ENCODE measurements at regions not wholly inside any gene's neighbourhood (a gene's known extent, or its start where the extent isn't known, plus 50 kb on each side); places are given as distances from the start of the nearest gene placed in this dataset.

DNA sequence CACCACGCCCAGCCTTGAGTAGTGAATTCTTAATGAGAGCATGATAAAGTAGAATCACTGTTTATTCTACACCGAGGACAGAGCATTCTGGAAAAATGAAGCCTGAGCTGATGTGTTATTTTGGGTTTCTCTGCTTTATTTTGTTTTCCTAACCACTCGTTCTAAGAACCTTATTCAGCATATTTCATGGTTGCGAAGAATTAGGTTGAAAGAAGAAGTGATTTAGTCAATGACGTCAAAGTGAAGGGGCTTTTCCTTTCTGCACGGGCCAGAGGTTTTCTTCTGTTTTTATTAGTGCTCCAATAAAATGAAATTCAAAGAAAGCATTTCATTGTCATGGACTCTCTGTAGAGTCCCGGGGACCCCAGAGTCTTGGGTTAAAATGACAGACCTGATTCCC lies 178.5 kb downstream of the MAF start:
- Mint-ChIP-seq H3K9me3 (no peaks in the 10 kb centered on the region), H3K36me3 (ENCODE audit: low read depth) (no peaks in the 10 kb centered on the region), H3K4me3 (no peak overlapping the region), H3K27me3 (ENCODE audit: insufficient read depth, low read depth, poor library complexity) (no peaks in the 10 kb centered on the region), H3K27ac (no peak overlapping the region), H3K4me1 (peaks cover 21% of the 10 kb centered on the region)
- Histone ChIP-seq H3K4me3 (no peak overlapping the region), H3K9me2 (ENCODE audit: insufficient read depth) (no peaks in the 10 kb centered on the region; the same call in 1 of the 2 replicates), H3K27ac (ENCODE audit: low read depth) (no peak overlapping the region), H3K27me3 (ENCODE audit: insufficient read depth) (no peaks in the 10 kb centered on the region), H3K79me2 (replicated peaks; ENCODE audit: insufficient read depth) (no peaks in the 10 kb centered on the region), H4K20me1 (replicated peaks; ENCODE audit: insufficient read depth) (no peaks in the 10 kb centered on the region), H3F3A (replicated peaks; ENCODE audit: low read depth) (no peaks in the 10 kb centered on the region), H3K36me3 (ENCODE audit: insufficient read depth) (no peaks in the 10 kb centered on the region), H2AFZ (no peak overlapping the region), H3K4me2 (no peak overlapping the region), H3K4me1 (ENCODE audit: insufficient read depth) (no peaks in the 10 kb centered on the region; the same call in none of the 2 replicates)
- TF ChIP-seq, protein P1, sequence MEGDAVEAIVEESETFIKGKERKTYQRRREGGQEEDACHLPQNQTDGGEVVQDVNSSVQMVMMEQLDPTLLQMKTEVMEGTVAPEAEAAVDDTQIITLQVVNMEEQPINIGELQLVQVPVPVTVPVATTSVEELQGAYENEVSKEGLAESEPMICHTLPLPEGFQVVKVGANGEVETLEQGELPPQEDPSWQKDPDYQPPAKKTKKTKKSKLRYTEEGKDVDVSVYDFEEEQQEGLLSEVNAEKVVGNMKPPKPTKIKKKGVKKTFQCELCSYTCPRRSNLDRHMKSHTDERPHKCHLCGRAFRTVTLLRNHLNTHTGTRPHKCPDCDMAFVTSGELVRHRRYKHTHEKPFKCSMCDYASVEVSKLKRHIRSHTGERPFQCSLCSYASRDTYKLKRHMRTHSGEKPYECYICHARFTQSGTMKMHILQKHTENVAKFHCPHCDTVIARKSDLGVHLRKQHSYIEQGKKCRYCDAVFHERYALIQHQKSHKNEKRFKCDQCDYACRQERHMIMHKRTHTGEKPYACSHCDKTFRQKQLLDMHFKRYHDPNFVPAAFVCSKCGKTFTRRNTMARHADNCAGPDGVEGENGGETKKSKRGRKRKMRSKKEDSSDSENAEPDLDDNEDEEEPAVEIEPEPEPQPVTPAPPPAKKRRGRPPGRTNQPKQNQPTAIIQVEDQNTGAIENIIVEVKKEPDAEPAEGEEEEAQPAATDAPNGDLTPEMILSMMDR (conservative IDR thresholded peaks at IDR 0.05; ENCODE audit: low read depth in 2 of 2), result no peak
- TF ChIP-seq EZH2 (IDR thresholded peaks at IDR 0.05; ENCODE audit: low read depth, unreplicated experiment) (no peak), EZH2phosphoT487 (IDR thresholded peaks at IDR 0.05; ENCODE audit: unreplicated experiment) (no peak), CREB1 (CRISPR knock-in tag; IDR thresholded peaks at IDR 0.05; ENCODE audit: low read depth) (no peak), ZNF331 (CRISPR knock-in tag; IDR thresholded peaks at IDR 0.05; ENCODE audit: low read depth) (no peak), POLR2AphosphoS5 (IDR thresholded peaks at IDR 0.05; ENCODE audit: low read depth) (no peak)
- no peak for ATAC-seq
- no peak for DNase-seq (ENCODE audit: low spot score)

DNA sequence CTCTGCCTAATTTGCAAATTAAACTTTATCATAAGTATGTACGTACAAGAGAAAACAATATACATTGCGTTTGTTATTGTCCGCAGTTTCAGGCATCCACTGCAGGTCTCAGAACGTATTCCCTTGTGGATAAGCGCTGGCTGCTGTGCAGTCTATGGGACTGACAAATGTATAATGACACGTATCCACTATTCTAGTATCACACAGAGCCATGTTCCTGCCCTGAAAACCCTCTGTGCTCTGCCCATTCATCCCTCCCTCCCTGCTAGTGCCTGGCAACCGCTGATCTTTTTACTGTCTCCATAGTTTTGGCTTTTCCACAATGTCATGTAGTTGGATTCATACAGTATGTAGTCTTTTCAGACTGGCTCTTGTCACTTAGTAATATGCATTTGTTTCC lies 179.4 kb downstream of the MAF start:
- no peaks in the 10 kb centered on the region for H4K20me1 ChIP-seq (replicated peaks; ENCODE audit: insufficient read depth)
- Mint-ChIP-seq H3K27me3 (ENCODE audit: insufficient read depth, low read depth, poor library complexity) (no peaks in the 10 kb centered on the region), H3K27ac (no peak overlapping the region), H3K4me1 (peaks cover 26% of the 10 kb centered on the region), H3K36me3 (ENCODE audit: low read depth) (no peaks in the 10 kb centered on the region), H3K9me3 (no peaks in the 10 kb centered on the region), H3K4me3 (no peak overlapping the region)
- TF ChIP-seq CREB1 (CRISPR knock-in tag; IDR thresholded peaks at IDR 0.05; ENCODE audit: low read depth), result no peak
- TF ChIP-seq STAT1 (IDR thresholded peaks at IDR 0.05; ENCODE audit: unreplicated experiment), result no peak
- TF ChIP-seq, protein P2, sequence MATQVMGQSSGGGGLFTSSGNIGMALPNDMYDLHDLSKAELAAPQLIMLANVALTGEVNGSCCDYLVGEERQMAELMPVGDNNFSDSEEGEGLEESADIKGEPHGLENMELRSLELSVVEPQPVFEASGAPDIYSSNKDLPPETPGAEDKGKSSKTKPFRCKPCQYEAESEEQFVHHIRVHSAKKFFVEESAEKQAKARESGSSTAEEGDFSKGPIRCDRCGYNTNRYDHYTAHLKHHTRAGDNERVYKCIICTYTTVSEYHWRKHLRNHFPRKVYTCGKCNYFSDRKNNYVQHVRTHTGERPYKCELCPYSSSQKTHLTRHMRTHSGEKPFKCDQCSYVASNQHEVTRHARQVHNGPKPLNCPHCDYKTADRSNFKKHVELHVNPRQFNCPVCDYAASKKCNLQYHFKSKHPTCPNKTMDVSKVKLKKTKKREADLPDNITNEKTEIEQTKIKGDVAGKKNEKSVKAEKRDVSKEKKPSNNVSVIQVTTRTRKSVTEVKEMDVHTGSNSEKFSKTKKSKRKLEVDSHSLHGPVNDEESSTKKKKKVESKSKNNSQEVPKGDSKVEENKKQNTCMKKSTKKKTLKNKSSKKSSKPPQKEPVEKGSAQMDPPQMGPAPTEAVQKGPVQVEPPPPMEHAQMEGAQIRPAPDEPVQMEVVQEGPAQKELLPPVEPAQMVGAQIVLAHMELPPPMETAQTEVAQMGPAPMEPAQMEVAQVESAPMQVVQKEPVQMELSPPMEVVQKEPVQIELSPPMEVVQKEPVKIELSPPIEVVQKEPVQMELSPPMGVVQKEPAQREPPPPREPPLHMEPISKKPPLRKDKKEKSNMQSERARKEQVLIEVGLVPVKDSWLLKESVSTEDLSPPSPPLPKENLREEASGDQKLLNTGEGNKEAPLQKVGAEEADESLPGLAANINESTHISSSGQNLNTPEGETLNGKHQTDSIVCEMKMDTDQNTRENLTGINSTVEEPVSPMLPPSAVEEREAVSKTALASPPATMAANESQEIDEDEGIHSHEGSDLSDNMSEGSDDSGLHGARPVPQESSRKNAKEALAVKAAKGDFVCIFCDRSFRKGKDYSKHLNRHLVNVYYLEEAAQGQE (IDR thresholded peaks at IDR 0.05; ENCODE audit: unreplicated experiment), result no peak
- no peak for TF ChIP-seq JUNB (IDR thresholded peaks at IDR 0.05; ENCODE audit: unreplicated experiment)
- no peak for TF ChIP-seq POLR2AphosphoS5 (IDR thresholded peaks at IDR 0.05; ENCODE audit: low read depth)
- no peak for TF ChIP-seq ZNF114 (CRISPR knock-in tag; IDR thresholded peaks at IDR 0.05)
- no peak for TF ChIP-seq EZH2phosphoT487 (IDR thresholded peaks at IDR 0.05; ENCODE audit: unreplicated experiment)
- TF ChIP-seq, protein P3, sequence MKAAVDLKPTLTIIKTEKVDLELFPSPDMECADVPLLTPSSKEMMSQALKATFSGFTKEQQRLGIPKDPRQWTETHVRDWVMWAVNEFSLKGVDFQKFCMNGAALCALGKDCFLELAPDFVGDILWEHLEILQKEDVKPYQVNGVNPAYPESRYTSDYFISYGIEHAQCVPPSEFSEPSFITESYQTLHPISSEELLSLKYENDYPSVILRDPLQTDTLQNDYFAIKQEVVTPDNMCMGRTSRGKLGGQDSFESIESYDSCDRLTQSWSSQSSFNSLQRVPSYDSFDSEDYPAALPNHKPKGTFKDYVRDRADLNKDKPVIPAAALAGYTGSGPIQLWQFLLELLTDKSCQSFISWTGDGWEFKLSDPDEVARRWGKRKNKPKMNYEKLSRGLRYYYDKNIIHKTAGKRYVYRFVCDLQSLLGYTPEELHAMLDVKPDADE (IDR thresholded peaks at IDR 0.05), result no peak
- TF ChIP-seq ZNF331 (CRISPR knock-in tag; IDR thresholded peaks at IDR 0.05; ENCODE audit: low read depth), result no peak
- no peak for TF ChIP-seq EZH2 (IDR thresholded peaks at IDR 0.05; ENCODE audit: low read depth, unreplicated experiment)
- TF ChIP-seq NANOG (IDR thresholded peaks at IDR 0.05; ENCODE audit: borderline replicate concordance), result no peak
- H3K36me3 ChIP-seq (ENCODE audit: insufficient read depth), result no peaks in the 10 kb centered on the region
- ATAC-seq (no peak), DNase-seq (ENCODE audit: low spot score) (no peak)
- H3K4me3 ChIP-seq, result no peak overlapping the region
- no peaks in the 10 kb centered on the region; the same call in 1 of the 2 replicates for H3K9me2 ChIP-seq (ENCODE audit: insufficient read depth)
- no peak overlapping the region for H3K27ac ChIP-seq (ENCODE audit: low read depth)
- no peaks in the 10 kb centered on the region; the same call in none of the 2 replicates for H3K4me1 ChIP-seq (ENCODE audit: insufficient read depth)
- H3K4me2 ChIP-seq, result no peak overlapping the region
- no peak overlapping the region; the same call in 1 of the 2 replicates for H2AFZ ChIP-seq
- H3K79me2 ChIP-seq (replicated peaks; ENCODE audit: insufficient read depth), result no peaks in the 10 kb centered on the region
- H3F3A ChIP-seq (replicated peaks; ENCODE audit: low read depth), result no peaks in the 10 kb centered on the region
- no peaks in the 10 kb centered on the region for H3K27me3 ChIP-seq (ENCODE audit: insufficient read depth)
